NCI-H2196 treated with DMSO at 0.1 percent for 48 hours (cell line): ENCODE measurements at regions not wholly inside any gene's neighbourhood (a gene's known extent, or its start where the extent isn't known, plus 50 kb on each side); places are given as distances from the start of the nearest gene placed in this dataset.
"Not testable (repeated sequence)": the region's sequence is repeated elsewhere in the genome, so short reads cannot be mapped to it uniquely, and the experiment has no call there.

Experiments used
- DNase-seq: peaks from one replicate; lab custom pipeline; 2025; ENCODE audit not compliant: unreplicated experiment; lab: John Stamatoyannopoulos, UW

DNA sequence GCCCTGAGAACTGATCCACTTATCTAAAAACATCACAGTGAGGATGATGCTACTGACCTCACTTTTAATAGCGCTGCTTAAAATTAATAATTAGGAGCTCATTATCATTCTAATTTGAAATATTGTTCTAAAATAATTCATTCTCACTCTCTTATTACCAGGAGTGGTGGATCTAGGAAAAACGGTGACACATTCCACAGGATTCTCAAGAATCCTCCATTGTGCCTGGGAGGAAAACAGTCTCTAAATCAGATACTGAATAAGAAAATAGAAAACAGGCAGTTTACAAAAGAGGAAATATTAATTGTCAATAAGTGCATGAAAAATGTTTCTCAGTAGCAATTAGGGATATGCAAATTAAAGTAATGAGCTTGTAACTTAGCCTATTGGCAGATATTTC, 187.4 kb downstream of the TENT5A start:
- DNase-seq: no peak

DNA sequence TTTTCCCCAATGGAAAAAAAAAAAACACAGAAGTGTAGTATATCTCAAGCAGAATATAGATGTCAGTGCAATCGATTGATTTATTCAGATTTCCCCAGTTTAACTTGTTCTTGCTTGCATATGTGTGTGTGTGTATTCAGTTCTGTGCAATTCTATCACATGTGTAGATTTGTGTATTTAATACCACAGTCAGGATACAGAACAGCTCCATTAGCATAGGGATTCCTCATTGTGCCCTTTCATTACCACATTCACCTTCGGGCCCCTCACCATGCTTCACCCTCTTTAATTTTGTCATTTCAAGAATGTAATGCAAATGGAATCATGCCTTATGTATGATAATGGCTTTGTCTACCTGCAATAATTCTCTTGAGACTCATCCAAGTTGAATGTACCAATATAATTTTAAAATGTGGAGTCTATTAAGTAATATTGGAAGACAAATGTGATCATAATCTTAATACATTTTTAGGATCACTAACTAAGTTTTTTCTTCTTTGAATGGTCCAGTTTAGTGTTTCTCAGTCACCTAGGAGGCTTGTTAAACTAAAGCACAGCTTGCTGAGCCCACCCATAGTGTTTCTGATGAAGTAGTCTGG, 187.9 kb downstream of the TENT5A start:
- no peak for DNase-seq

DNA sequence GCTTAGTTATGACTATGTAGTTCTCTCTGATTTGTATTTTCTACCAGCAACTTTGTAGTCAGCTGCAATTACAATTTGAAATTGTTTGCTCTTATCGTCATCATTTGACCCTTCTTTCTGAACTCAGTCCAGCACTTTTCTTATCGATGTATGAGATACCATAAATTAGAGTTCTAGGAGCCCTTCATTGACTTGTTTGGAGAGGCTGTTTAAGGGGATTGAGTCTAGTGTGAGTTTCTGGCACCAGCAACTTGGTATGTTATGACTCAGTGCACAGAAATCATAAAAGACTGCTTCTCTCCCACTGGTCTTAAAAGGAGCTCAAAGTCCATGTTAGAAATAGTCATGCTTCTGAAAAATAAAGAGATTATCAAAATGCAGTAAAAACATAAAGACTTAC, 190.3 kb downstream of the TENT5A start:
- peak; percentile 30 for DNase-seq

DNA sequence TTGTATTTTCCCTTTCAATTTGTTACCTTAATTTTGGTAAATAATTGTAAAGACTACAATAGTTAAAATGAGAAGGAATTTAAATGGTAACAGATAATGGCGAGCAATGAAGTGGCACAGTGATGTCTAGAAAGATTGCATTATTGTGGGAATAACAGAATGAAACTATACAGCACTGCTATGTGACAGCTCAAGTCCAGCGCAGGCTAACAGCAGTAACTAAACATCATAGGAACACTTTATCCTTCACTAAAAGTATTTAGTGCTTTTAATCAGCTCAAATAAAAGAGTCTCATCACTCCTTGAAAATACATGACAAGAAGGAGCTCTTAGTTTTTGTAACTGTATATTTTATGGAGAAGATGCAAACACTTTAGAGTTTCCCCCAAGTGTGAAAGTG, 190.8 kb downstream of the TENT5A start:
- DNase-seq: no peak

DNA sequence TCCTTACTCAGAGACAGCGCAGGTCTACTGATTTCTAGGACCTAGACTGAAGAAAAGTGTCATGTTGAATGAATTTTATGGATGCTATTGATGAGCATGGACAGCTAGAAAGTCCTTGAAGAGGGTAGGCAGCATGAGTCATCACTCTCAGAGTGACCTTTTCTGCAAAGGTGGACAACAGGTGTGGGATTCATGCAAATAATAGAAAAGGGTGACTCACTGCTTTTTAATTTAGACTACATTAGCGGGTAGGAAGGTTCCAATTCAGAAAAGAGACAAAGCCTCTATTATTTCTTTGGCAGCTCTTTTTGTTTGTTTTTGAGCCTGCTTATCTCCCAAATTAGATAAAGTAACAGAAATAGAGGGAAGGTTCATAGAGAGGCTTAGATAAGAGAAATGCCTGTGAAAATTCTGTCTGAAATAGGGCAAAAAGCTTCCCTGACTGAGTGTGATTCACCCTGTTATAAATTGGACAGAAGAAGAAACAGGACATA, 191.4 kb downstream of the TENT5A start:
- DNase-seq: peak; percentile 82

DNA sequence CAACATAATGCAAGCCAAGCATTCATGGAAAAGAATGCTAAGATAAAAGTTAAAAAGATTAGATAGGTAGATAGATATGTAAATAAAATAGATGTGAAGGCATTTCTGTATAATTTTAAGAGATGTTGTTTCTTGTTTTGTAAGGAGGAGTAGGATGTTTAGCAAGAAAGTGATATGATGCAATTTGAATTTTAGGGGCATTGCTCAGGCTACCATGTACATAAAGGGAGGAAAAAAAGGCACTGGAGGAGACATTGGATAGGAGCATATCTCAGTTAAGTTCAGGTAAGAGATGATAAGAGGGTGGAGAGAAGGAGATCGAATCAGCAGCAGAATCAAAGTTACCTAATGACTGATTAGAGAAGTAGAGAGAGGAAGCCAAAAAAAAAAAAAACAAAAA, 194.7 kb downstream of the TENT5A start:
- DNase-seq: no peak

DNA sequence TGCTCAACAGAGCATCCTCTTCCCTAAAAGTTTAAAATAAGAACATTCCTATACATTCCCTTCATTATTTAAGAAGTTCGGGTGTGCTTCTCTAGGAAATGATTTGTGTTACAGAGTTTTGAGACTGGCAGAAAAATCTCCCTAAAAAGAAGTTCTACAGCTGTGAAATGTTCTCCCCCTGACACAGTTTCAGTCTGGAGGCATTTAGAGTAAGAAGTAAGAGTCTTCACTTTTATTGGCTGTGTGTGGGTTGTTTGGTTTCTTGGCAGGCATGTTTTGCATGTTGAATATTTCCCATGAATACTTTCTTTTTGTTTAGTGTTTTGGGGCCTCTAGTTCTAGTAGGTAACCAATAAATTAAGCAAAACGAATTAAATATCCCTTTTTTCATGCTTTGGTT, 195.9 kb downstream of the TENT5A start:
- DNase-seq: no peak

DNA sequence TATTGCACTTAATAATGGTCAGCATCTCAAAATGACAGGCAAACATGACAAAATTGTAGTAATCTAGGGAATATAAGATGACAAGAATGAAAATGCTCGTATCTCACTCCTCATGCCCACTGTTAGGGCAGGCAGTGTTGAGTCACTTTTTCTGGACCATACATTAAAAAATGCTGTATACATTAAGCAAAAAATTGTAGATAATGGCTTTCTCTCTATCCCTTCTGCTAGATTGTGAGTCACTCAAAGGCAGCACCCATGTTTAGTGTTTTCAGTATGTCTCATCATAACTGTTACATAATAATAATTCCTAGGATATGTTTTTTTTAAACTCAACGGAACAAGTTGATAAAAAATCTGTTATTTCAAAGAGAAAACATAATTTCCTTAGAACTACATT, 199.3 kb downstream of the TENT5A start:
- DNase-seq: no peak

DNA sequence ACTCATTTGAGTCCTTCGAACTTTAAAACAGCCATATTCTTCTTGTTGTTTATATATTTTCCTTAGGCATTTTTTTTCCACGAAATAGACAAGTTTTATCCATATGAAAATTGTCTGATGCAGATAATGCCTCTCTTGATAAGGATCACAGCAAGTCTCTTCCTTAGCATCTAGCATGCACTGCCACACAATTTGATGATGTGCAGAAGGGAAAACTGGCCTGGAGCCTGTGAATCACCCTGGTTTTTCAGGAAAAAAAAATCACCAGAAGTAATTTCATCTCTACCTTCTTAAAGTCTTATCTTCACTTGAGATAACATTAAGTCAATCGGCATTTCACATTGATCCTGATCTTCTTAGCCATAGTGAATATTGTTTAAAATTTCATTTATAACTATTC, 199.8 kb downstream of the TENT5A start:
- no peak for DNase-seq

DNA sequence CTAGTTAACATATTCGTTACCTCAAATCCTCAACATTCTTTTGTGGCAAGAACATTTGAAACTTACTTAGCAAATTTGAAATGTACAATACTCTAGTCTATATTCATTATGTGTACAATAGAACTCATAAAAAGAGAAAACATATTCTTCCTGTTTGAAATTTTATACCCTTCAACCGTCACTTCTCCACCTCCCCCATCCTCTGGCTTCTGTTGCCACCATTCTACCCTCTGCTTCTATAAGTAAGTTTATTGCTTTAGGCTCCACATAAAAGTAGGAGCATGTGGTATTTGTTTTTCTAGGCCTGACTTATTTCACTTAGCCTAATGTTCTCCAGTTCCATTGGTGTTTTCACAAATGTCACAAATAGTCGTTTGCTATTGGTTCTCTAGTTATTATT, 205.3 kb downstream of the TENT5A start:
- no peak for DNase-seq

DNA sequence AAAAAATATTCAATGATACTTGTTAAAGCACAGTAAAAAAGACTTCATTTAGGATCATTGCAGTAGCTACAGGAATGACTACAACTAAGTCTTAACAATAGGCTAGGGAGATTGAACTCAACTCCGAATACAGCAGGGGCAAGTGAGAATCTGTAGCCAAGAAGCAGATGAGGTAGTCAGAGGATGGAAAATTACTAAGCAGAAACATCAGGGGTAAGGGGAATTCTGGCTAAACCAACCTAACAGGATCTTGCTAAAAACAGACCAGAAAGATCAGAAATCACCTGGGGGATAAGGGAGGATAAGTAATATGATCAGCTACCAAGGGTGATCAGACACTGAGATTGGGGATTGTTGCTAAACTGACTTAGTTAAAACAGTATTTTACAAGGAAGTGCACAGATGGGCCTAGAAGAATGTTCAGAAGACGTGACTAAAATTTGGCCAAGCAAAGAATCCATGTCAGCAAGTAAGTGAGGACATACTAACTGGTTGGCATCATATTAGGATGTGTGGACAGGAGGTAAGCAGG, 217.5 kb downstream of the TENT5A start:
- no peak for DNase-seq

DNA sequence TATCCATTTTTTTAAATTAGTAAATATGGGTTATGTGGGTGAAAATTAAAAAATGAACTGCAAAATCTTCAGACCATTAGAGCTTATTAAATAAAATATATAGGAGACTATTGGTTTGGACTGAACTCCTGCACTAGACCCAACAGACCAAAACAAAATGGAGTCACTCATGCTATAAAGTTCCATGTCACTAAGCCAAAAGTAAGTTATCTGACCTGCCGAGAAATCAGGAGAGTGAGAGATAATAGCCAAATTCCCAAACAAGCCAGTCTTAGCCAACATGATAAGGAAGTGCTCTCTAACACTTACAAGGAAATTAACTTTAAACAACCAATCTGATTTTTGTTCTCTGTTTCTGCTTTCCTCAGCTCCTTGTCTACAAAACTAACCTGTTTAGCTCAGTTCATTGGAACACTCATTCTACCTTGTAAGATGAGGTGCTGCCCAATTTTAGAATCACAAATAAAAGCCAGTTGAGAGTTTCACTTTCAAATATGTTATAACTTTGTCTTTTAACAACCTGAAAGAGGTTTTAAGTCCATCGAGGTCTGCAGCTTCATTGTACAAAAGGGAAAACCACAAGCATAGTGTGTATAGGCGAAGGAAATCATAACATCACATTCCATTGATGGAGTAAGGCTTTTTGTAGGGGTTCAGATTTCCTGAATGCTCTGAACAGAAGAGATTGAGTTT, 220.5 kb downstream of the TENT5A start:
- DNase-seq: no peak

DNA sequence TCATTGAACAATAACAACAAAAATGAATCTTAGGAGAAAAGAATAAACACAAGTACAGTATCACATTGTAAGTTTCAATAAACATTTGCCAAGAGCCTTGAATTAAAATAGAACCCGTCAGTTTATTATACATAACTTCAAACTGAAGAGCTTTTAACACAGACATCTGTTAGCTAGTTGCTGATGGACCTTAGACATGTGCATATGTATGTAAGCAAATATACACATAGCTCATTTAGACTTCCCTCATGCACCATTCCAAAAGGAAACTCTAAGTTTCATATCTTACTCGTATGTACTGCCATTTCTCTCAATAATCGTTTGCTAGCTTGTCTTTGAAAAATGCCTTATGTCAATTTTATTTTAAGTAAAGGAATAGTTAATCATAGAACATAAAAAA, 235.0 kb downstream of the TENT5A start:
- DNase-seq: no peak

DNA sequence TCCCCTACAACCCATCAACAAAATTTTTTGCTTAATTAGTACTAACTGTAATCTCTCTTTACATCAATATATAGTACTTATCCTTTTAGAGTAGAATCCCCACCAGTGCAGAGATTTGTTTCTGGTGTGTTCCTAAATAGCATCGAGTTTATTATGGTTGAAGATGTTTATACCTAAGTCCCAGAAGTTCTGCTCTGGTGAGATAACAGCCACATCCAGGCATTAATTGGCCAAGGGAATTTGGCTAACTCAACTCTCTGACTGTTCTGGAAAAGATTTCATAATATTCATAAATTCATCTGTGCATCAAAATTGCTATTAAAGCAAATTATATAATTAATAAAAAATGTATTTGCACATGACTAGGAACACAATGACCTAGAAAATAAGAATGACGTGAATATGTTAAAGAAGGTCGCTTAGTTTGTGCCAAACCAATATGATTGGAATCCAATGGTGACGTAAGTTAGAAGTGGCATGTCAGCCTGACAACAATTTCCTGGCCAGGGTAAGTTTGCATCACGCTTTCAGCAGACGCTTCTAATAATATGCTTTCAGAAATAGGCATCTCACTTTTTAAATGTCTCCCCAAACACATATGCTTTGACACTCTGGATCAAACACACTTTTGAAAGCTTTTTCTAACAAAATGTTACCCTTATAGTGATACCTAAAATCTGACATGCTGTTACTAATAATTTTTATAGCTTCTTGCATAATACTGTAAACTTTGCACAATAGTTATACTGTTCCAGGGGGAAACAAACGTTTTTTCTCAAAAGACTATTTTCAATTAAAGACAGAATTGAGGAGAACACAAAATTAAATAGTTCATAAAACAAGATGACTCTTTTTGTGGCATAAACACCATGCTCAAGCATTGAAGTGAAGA, 236.7 kb downstream of the TENT5A start:
- DNase-seq: no peak

DNA sequence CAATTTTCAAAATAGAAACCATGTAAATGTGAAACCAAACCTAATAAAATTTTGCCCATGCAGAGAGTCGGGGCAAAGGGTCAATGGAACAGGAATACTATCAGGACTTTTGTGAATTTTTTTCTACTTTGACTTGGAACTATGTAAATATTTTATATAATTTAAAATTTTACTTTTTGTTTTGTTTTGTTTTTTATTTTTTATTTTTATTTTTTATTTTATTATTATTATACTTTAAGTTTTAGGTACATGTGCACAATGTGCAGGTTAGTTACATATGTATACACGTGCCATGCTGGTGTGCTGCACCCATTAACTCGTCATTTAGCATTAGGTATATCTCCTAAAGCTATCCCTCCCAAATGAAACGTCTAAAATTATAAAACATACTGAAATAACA, 238.3 kb downstream of the TENT5A start:
- not testable (repeated sequence) for DNase-seq

DNA sequence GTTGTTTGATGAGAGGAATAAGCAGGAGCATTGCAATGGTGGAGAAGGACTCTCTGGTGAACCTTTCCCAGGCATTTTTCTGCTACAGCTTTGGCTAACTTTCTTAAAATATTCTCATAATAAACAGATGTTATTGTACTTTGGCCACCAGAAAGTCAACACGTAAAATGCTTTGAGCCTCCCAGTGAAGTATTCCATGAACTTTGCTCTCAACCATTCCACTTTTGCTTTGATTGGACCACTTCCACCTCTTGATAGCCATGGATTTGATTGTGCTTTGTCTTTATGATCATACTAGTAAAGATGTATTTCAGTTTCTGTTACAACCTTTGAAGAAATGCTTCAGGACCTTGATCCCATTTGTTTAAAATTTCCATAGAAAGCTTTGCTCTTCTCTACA, 241.1 kb downstream of the TENT5A start:
- no peak for DNase-seq

DNA sequence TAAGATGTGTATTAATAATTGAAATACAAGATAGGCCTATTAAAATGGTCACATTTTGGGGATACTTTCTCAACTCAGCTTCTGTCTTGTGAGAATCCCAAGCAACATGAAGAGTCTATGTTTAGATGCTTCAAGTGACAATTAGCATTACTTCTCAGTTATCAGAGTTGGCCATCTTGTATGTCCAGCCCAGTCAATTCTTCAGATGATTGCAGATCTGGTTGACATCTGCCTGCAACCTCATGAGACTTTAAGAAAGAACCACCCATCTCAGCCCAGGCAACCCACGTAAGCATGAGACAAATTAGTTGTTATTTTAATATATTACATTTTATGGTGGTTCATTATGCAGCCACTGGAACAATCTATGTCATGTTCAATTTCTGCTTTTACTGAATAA, 256.5 kb downstream of the TENT5A start:
- no peak for DNase-seq

DNA sequence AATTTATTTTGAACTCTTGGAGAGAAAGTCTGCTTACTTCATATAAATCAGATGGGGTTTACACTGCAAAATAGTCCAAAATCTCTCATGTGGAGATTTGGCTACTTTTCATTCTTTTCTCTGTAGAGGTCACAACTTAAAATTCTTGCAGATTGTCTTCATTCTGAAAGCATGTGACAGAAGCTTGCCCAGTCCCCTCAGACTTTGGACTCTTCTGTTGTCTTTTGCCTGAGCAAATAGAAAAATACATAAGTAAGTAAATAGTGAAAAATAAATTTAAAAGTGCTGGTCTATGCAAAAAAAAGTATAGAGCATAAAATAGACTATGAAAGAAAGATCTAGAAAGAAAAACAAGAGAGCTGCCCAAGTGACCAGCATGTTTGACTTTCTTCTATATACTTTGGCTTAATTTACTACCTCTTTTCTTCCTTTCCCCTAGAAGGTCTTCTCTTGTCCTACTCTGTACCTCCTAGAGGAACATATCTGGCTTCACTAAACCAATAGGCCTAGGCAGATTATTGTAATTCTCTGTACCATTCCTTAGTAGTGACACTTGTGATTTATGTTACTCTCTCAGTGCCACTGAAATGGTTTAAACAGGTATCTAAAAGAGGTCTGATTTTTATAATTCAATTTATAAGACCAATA, 260.9 kb downstream of the TENT5A start:
- no peak for DNase-seq

DNA sequence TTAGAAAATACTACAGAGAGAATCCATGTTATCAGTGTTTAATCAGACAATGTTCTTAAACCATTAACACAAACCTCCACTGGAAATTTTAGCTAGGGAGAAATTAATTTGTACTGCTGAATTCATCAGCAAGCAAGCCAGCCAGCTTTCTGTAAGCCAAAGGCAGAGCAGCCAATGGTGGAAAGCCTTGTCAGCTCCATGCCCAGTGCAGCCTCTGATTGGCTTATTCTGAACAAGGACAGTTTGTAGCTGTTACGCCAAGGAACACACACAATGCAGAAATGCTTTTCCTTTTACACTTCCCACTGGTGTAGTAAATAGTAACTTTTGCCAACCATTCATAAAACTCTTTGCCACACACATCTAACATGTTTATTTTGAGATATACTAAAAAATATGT, 265.0 kb downstream of the TENT5A start:
- no peak for DNase-seq

DNA sequence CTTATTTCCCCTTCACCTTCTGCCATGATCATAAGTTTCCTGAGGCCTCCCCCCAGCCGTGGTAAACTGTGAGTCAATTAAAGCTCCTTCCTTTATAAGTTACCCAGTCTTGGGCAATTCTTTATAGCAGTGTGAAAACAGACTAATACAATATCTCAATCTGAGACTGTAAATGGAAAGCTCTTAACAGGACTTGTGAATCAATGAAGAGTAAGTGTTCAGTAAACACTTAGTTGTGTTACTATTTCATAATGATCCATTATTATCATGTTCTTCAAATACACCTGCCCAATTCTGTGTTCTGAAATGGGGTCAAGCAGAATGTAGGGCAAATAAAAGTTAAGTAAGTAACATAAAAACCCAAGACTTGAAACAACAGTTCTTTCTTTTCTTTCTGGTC, 266.2 kb downstream of the TENT5A start:
- DNase-seq: no peak

DNA sequence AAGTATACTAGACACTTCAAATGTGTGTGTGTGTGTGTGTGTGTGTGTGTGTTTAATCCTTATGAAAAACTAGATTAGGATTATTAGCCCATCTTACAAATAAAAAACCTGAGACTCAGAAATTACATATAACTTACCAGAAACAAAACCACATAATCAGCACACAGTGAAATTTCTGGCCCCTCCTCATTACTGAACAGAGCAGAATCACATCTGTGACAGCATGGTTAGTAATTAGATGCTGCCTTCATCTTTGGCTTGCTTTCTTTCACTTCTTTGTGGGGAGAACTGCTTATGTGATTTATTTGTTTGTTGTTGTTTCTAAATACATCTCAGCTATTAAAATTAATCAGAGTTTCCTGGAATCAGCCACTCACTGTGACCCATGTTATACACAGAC, 267.1 kb downstream of the TENT5A start:
- no peak for DNase-seq
